Upper lobe of left lung (tissue), 4 donors: ENCODE measurements at regions not wholly inside any gene's neighbourhood (a gene's known extent, or its start where the extent isn't known, plus 50 kb on each side); places are given as distances from the start of the nearest gene placed in this dataset.

ENCODE experiments used
- CTCF ChIP-seq, 6 experiments: fragments of 450-650 bp in 4 of 6; fragments of 200-600 bp in 2 of 6; sonication (generic) in 2 of 6; IDR thresholded peaks; one replicate each; pipeline ENCODE4 v1.5.1; 2016 to 2019; ENCODE audit warnings: antibody characterized with exemption in 6 of 6
- EP300 ChIP-seq, 4 donors: sonication (generic); formaldehyde crosslinking; IDR thresholded peaks; one replicate each; pipeline ENCODE4 v1.5.1; 2017; ENCODE audit warnings: antibody characterized with exemption in 4 of 4, control low read depth in 2 of 4
- POLR2A ChIP-seq, 4 donors: fragments of 450-650 bp; IDR thresholded peaks; one replicate each; pipeline ENCODE4 v1.5.1; 2016 to 2017; ENCODE audit warnings: antibody characterized with exemption in 4 of 4, mild to moderate bottlenecking in 2 of 4
- POLR2AphosphoS5 ChIP-seq, 2 donors: sonication (generic); formaldehyde crosslinking; IDR thresholded peaks; one replicate each; pipeline ENCODE4 v1.5.1; 2017; ENCODE audit warnings: antibody characterized with exemption in 2 of 2

DNA sequence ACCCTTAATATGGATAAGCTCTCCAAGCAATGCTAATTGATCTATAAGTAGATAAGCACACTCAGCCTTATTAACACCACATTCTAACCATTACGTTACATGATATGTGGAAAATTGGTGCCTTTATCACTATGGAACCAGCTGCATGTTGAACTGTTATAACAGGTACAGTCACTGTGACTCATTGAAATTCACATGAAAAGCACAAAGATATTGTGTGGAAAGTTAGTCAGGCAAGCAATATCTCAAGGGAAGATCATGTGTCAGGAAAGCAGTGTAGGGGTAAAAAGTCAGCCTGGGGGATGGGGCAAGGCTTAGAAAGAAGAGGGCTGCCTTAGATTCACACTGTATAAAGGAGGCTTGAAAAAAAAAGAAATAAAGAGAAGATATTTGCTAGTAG lies 313.7 kb upstream of the SMIM31 start:
- TF ChIP-seq CTCF (IDR thresholded peaks at IDR 0.05) (no peak), POLR2A (IDR thresholded peaks at IDR 0.05) (no peak), EP300 (IDR thresholded peaks at IDR 0.05) (no peak), POLR2AphosphoS5 (IDR thresholded peaks at IDR 0.05) (no peak)
